ENCODE measurements at regions not wholly inside any gene's neighbourhood (a gene's known extent, or its start where the extent isn't known, plus 50 kb on each side); places are given as distances from the start of the nearest gene placed in this dataset.
"Not testable (repeated sequence)": the region's sequence is repeated elsewhere in the genome, so short reads cannot be mapped to it uniquely, and the experiment has no call there.

GRCh38 chr15:36454244-36454643 lies 125.2 kb upstream of the CDIN1 start:
- not testable (repeated sequence) for TF ChIP-seq CTCF (IDR thresholded peaks at IDR 0.05); POLR2A (IDR thresholded peaks at IDR 0.05; ENCODE audit: low read depth)

All from esophagus muscularis mucosa (tissue), 3 donors.